GDM1 (cell line): ENCODE measurements at regions not wholly inside any gene's neighbourhood (a gene's known extent, or its start where the extent isn't known, plus 50 kb on each side); places are given as distances from the start of the nearest gene placed in this dataset.

Source experiments
- DNase-seq: peaks from one replicate; lab custom pipeline; 2025; lab: John Stamatoyannopoulos, UW

DNA sequence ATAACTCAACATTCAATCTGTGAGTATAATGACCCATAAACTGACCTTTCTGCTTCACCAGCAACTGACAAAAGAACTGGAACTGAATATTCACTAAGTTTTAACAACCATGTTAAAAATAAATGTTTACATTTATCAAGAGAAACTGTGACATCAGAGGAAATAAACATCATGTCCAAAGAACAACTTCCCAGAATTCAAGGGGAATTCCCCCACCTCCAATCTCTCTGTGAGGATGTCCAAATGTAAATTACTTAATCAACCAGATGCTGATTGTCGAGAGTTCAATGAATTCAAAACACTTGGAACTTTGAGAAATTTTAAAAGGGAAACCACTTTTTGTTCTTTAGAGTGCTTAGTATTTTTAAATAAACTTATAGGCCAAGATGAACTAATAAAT, 365.6 kb upstream of the ADGRL2 start:
- no peak for DNase-seq

DNA sequence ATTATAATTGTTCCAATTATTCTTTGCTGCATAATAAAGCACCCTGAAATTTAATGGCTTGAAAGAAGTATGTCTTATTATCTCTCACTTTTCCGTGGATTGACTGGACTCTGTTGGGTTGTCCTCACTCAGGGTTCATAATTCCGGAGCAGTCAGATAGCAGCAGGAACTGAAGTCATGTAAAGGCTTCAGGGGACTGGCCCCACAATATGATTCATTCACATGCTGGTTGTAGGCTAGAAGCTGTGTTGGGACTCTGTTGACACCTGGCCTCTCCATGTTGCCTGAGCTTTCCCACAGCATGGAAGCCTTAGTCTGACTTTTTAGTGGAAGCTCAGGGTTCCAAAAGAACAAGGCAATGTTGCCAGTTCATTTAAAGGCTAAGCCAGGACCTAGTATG, 367.1 kb upstream of the ADGRL2 start:
- no peak for DNase-seq

DNA sequence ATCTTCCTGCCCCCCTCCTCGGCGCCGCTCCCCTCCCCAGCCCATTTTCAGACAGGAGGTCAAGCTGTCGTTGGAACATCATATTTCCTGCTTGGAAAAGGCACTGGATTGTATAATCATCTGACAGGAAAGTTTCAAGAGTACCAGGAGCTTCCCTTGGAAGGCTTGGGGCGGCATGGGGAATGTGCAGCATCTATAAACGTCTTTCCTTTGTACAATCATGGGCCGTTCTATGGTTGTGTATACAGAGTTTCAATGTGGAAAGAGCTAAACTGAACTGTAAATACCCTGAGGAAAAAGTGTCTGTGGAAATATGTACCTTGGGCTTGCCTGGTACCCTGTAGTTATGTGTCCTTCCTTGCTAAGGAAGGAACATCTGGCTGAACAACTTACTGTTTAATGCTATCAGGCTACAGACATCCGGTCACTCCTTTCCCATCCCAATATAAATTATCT, 368.1 kb upstream of the ADGRL2 start:
- no peak for DNase-seq

DNA sequence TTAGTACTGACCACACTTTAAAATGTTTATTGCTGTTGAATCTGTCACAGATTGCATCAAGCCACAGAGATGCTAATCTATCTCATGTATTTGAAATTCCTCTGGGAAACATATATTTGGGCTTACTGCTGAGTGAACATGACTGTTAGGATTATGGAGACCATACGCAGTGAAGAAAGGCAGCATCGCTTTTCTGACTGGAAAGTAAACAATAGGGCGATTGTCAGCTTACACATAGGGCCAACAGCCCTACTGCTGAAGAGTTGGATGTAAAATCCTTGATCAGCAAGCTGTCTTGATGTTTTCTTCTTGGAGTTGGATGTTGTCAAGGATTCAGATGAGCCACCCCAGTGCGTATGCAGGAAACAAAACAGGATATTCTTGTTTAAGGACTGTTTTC, 368.7 kb upstream of the ADGRL2 start:
- DNase-seq = no peak

DNA sequence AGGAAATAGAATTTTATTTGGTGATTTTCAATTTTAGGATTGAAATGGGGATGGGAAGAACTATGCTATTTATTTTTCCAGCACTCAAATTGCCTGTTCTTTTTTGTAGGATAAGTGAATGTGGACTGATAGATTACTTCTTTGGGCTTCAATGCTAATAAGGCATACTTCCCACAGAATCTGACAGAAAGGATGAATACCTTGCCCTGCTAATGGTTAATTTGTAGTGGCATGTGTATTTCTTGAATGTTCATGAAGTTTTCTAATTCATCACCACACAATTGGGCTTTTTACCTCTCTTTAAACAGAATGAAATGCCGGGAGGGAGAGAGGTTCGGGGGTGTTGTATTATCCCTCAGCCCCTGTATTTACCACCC, 369.1 kb upstream of the ADGRL2 start:
- DNase-seq = no peak

DNA sequence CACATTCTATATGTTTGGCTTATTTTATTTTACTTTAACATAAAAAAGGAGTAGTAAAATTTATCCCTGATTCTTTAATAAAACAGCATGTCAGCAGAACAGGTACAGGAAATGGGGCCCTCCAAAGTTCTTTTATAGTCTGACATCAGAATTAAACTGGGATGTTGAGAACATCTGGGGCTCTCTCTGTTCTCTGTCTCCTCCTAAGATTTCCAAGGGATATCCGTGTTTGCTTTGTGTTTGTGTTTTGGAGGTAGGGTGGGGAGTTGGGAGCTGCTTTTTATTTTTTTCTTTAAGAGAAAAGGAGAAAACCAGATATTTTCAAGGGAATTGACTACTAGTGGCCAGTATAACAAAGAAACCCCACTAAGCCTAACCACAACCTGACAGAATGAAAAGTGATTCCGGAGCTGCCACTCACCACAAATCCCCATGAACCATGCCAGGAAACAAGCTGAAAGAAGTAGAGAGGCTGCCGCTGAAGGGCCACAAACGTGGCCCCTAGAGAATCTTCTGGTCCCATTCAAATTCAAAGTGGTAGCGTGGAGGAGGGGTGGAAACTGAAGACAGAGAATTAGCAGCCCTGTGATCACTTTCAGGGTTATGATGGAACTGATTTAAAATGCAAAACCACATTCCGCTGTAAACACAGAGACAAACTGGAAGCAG, 369.6 kb upstream of the ADGRL2 start:
- DNase-seq = no peak

DNA sequence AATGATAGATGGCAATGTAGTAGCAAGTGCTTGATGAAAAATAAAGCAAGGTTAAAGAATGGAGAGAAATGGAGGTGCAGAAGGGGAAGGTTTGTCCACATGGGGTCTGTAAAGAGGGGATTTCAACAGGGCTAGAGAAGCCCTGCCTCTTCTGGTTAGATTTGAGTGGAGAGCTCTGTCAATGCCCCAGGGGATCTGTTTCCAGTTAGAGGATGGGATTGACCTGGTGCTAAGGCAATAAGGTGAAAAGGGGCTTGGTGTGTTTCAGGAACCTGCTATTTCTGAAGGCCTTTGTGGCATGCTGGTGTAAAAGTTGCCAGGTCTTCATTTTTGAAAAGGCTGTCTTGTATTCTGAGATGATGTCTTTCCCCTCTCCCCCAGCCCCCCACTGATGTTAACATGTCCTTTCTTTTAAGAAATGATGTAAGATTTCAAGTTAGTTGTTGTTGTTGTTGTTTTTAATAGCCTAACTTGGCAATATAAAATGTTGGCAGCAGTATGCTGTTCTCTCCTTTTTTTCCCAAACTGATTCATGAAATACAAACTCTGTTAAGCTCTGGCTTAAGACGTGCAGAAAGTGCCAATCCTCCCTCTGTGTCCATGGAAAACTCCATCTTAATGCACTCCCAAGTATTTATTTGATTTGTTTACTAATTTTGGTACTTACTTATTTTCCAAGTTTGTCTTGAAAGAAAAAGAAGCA, 370.3 kb upstream of the ADGRL2 start:
- no peak for DNase-seq

DNA sequence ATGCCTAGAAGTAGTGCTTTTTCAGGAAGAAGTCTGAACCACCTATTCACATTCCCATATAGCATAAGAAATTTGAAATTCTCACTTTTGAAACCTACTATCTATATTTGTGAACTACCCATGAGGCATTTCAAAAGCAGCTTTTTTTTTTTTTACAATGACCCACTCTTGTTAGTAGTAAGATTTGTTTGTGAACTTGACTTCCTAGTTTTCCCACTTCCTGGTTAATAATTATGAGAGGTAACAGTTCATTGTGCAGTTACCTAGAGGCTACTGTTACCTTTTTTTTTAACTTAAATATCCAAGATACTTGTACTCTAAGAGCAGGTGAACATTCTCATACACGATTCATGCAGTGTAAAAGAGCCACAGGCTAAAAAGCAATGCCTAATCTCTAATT, 371.7 kb upstream of the ADGRL2 start:
- no peak for DNase-seq

DNA sequence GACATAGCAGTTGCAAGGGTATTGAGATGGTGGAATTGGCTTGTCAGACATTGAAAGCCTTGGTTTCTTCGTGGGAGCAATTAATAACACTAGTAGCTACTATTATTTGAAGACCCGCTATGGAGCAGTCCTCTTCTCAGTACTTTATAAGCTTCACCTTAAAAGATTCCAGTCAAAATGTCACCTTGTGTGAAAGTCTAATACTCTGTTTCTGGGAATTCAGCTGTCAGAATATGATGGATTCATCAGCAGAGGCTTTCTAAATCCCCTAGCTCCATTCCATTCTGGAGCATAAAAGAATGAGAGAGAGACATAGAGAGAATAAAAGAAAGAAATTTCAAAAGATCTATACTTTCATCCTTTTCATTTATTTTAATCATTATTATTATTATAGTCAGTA, 375.9 kb upstream of the ADGRL2 start:
- no peak for DNase-seq

DNA sequence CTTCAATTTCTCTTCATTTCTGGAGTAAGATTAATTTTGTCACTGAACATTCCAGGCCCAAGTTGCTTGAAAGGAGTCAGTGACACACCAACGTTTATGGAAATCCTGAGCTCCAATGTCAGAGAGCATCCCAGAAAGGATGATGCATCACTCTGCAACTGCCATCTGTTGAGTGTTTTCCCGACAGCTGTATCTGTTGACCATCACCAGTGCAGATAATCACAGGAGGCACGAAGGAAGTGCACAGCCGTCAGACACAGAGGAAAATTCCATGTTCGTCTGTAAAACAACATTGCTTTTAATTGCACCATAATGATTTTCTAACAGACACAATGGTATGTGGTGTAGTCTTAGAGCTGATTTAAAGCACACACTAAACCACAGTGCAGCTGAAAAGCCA, 376.7 kb upstream of the ADGRL2 start:
- DNase-seq = no peak

DNA sequence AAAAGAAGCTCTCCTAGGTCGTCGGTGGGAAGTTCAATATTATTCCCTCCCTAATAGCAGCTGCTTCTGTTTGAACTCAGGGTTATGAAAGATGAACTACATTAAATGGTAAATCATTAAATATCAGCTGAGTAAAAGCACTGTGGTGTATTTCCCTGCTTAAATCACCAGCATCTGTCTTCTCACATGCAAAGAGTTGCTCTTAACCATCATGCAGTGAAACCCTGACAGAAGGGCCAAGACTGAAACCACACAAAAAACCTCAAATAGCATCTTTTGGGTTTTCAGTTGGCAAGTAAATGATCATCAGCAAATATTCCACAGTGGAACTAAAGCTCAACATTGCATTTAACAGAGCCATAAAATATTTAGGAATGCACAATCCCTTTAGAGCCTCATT, 380.0 kb upstream of the ADGRL2 start:
- no peak for DNase-seq

DNA sequence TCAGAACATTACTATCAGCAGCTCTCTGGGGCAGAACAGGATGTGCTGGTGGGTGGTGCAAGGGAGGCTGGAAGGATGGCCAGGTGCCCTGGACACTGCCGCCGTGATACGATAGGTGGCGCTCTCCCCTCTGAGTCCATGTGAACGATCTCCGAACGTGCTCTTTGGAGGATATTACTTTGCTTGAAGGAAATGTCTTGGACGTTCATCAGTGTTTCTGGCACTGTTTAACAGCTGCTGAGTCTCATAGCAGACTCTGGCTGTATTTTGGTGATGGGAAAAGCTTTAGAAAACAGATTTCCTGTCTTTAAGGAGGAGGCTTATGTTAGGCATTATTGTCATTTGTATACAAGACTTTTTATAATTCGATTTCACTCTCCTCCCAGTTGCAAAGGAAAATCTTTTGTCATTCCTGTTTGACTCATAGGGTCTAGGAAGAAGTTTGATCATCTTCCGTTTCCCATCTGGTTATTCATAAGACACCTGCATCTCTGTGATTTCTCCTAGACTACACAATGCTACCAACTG, 386.2 kb upstream of the ADGRL2 start:
- no peak for DNase-seq

DNA sequence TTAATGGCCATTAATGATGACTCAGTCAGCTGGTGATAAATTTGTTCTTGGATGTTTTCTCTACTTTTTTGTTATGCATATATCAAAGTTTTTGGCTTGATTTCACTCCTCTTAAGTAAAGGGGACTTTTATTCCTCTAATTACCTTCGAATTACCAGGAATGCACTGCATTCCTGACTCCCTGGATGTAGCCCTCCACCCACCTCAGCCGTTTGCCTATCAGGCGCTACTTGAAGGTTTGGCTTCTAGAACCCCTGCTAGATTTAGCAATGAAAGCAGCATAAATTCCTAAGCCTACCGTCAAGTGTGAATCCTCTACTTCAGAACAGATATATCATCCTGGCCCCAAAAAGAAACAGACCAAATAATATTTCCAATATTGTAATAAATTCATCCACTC, 387.8 kb upstream of the ADGRL2 start:
- DNase-seq = no peak

DNA sequence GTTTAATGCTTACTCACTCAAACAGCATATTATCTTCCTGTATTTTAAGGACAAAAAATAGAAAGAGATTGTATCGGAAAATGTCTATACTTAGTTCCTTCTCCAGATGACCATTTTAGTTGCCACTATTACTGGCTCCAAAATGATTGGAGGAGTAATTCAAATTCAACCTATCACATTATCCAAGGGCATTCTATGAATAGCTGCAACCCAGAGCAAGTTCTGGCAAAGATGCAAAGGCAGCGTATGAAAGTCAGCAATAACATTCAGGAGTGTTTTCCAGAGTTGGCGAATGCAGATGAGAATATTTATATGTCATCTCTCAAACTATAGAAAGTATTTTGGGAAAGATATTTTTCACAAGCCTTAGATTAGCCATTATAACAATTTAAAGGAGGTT, 389.8 kb upstream of the ADGRL2 start:
- no peak for DNase-seq

DNA sequence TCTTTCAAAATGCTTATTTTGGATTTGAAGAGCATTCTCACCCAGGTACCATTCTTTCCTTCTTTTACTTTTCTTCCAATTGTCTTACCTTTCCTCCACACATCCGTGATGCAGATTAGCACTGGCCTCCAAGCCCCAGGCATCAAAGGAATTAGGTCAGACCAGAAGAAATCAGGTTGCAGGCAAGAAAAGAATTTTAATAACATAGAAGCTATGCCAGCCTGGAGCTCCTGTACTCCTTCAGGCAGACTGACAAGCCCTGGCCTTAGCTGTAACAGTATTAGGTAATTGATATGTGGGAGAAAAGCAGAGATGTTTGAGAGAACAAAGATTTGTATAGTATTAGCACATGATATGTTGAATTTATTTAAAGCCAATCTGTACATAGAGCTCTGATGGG, 390.4 kb upstream of the ADGRL2 start:
- no peak for DNase-seq

DNA sequence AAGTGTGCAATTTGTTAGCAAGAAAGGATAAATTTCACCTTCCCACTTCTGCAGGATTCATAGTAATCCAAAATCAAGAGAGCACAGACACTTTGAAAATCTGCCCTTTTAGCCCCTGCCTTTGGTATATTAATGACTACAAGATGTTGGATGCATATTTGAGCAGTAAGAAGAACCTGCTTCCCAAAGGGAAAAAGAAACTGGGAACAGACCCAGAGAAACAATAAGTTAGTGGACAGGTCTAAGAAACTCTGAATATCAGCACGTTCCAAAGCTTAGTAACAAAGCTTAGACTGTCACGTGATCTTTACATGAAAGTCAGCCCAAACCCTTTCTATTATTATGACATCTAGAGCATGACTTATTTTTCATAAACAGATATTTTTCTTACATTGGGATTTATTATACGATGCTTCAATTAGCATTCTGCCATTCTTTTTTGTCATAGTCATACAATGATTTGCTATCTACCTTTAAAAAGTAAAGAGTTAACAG, 390.9 kb upstream of the ADGRL2 start:
- no peak for DNase-seq

DNA sequence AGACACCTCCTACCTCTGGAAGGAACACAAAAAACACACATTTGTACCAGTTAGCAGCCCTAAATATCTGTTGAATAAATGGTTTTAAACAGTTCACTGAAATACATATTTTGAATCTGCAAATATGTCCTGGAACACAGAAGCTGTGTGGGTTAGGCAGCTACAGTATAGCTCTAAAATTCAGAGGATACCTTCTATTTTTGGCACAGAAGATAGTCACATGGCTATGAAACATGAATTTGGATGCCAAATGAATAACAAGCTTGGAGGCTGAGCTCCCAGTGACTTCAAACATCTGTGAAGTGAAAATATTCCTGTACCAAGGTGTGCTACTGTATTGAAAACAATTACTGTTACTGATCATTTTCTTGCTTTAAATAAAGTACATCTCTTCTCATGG, 391.5 kb upstream of the ADGRL2 start:
- no peak for DNase-seq

DNA sequence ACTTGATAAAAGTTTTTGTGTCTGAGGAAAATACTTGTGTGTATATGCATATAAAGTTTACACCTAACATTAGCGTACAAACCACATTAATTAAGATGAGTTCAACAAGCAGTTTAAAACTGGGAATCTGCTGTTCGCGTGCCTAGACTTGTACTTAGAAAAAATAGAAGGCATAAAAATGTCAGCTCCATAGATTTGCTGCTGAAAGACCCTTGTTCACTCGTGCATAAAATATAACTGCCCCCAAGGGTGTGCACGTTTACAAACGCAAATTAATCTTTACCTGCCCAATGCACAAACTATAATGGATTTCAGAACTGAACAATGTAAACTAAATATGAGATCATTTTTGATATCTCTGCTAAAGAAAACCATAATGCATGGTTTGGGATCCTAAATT, 392.3 kb upstream of the ADGRL2 start:
- DNase-seq = no peak

DNA sequence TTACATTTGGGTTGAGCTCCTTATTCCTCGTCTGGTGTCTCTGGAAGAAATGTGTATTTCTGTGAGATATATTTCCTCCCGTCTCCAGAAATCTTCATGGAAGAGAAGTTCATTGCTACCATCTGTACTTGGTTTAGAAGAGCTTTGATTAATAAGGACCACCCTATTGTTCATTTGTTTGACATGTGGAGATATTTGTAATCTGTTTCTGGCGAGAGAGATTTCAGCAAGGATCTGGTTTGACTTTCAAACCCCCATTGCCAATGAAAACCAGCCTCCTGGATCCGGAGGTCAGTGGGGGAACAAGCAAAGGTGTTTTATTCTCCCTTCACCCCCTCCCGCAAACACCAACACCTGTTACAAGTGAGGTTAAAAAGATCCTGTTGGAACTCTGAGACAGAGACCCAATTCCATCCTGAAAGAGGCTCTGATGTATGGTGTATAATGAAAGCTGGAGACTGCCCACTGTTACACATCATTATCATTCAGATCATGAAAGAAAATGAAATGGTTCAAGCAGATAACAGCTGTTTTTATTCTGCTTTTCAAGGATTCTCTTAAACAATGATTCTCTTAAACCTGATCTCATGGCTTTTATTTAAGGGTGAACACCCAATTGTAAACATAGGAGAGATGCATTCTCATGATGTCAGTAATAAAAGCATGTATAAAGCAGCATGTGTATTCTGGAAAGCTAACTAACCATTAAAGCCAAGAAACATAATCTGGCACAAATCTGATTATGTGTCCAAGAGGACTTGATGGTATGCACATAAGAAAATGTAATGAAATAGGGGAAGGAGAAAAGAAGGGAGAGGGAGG, 393.5 kb upstream of the ADGRL2 start:
- no peak for DNase-seq

DNA sequence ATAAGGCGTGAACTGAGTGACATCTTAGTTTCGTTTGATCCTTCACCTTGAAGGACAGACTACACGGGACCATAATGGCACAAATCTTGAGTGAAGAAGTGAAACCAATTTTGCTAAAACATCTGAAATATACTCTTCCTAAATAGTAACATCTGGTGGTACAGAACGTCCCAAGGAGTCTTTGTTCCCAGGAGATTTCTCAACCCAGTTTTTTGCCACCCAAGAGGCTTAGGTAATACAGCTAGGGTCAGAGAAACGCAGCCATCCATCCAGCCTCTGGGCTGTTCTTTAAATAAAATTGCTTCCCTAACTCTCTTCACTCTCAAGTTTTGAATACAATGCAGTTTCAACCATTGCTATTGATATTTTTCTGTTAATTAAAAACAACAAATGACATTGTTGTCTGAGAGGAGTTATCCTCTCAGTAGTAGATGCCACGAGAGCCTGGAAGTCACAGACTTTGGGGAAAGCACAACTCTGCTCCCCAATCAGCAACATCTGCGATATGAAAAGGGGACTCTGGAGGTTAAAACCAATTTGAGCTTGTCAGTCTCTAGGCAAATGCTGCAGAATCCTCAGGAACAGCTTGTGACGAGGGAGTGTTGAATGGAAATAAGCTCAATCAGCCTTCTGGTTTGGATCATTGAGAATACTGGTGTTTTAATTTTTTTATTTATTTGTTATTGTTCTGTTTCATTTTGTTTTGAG, 394.3 kb upstream of the ADGRL2 start:
- DNase-seq = no peak

DNA sequence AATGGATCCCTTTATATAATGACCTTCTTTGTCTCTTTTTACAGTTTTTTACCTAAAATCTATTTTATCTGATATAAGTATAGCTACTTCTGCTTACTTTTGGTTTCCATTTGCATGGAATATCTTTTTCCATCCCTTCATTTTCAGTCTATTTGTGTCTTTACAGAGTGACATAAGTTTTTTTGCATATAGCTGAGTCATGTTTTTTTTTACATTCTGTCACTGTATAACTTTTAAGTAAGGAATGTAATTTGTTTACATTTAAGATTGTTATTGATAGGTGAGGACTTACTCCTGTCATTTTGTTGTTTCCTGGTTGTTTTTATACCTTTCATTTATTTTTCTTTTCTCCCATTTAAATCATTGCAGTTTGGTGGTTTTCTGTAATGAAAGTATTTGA, 402.7 kb upstream of the ADGRL2 start:
- no peak for DNase-seq
